ENCODE measurements at regions not wholly inside any gene's neighbourhood (a gene's known extent, or its start where the extent isn't known, plus 50 kb on each side); places are given as distances from the start of the nearest gene placed in this dataset.

- BruUV-seq (replicated peaks): no TSS peak
- DNase-seq (ENCODE audit: low read depth, low spot score) (no peak), FAIRE-seq (no peak)
- H3K9me1 ChIP-seq (replicated peaks; ENCODE audit: control insufficient read depth, extremely low read depth, insufficient read depth, low read length): no peaks in the 10 kb centered on the region
- H3K9me3 ChIP-seq (replicated peaks; ENCODE audit: control insufficient read depth, insufficient read depth, low read length): no peaks in the 10 kb centered on the region
- TF ChIP-seq EZH2 (IDR thresholded peaks at IDR 0.05; ENCODE audit: borderline replicate concordance, low read depth, low read length, severe bottlenecking): no peak
- no peak for TF ChIP-seq FOS (IDR thresholded peaks at IDR 0.05; ENCODE audit: borderline replicate concordance, insufficient read depth, low read length)
- no peak for TF ChIP-seq POLR2AphosphoS5 (IDR thresholded peaks at IDR 0.05; ENCODE audit: insufficient read depth, low read depth, low read length)
- no peak for TF ChIP-seq JUN (IDR thresholded peaks at IDR 0.05; ENCODE audit: borderline replicate concordance, insufficient read depth, insufficient read length, low read depth)
- TF ChIP-seq CTCF (IDR thresholded peaks at IDR 0.05; ENCODE audit: extremely low read depth in 1 of 2, insufficient read depth in 1 of 2, low read depth in 1 of 2, low read length in 2 of 2): no peak
- no peak for TF ChIP-seq GATA2 (IDR thresholded peaks at IDR 0.05; ENCODE audit: insufficient read depth, insufficient read length, low read depth, low read length)
- no peak for TF ChIP-seq MYC (IDR thresholded peaks at IDR 0.05; ENCODE audit: low read depth, low read length)
- no peak for TF ChIP-seq MAX (IDR thresholded peaks at IDR 0.05; ENCODE audit: insufficient read depth, insufficient read length)
- TF ChIP-seq POLR2A (IDR thresholded peaks at IDR 0.05; ENCODE audit: low read depth, low read length): no peak
- H3K9ac ChIP-seq (replicated peaks; ENCODE audit: extremely low read depth, insufficient read depth, low read length): no peak overlapping the region
- no peak overlapping the region for H3K27ac ChIP-seq (ENCODE audit: insufficient read depth, low read depth, low read length)
- H3K4me3 ChIP-seq (replicated peaks in 1 of 3; ENCODE audit: insufficient read depth in 1 of 3, low read depth in 1 of 3, low read length in 3 of 3): no peak overlapping the region
- H2AFZ ChIP-seq (ENCODE audit: low read depth, low read length): no peak overlapping the region
- no peaks in the 10 kb centered on the region for H4K20me1 ChIP-seq (replicated peaks; ENCODE audit: control insufficient read depth, extremely low read depth, insufficient read depth, low read length)
- no peaks in the 10 kb centered on the region for H3K79me2 ChIP-seq (ENCODE audit: control insufficient read depth, insufficient read depth, low read length)
- dilution Hi-C loops (cut with MboI; ENCODE audit: extremely low pct_ligation_motif_present, low sequenced_read_pairs): no loop called here
- POLR2A ChIA-PET: no interaction called here
- intact Hi-C loops (cut with micrococcal nuclease): no loop called here
- CTCF ChIA-PET: no interaction called here
- no peak overlapping the region for H3K4me2 ChIP-seq (ENCODE audit: insufficient read depth, low read length)
- no peaks in the 10 kb centered on the region for H3K36me3 ChIP-seq (ENCODE audit: control insufficient read depth in 2 of 2, extremely low read depth in 1 of 2, insufficient read depth in 2 of 2, low read length in 2 of 2)
- no peaks in the 10 kb centered on the region for H3K4me1 ChIP-seq (ENCODE audit: control insufficient read depth, extremely low read depth, insufficient read depth, low read length)
- no peaks in the 10 kb centered on the region for H3K27me3 ChIP-seq (ENCODE audit: control insufficient read depth in 2 of 2, insufficient read depth in 2 of 2, low read length in 2 of 2)
These were observed 340.3 kb upstream of the TRAM1L1 start for GRCh38 chr4:117425636-117426035.
